B cell (primary cell): ENCODE measurements at regions not wholly inside any gene's neighbourhood (a gene's known extent, or its start where the extent isn't known, plus 50 kb on each side); places are given as distances from the start of the nearest gene placed in this dataset.

Source experiments
- ATAC-seq: fragments of 200-7000 bp; cut with Tn5 transposase; one replicate; pipeline ENCODE4 v1.10.0; 2021; ENCODE audit warnings: low read depth, mild to moderate bottlenecking, moderate number of reproducible peaks, moderate library complexity
- CTCF ChIA-PET: fragments of 350-600 bp; sonication (Branson Sonifier 250); formaldehyde crosslinking; loops from one replicate; lab custom pipeline; 2021; ENCODE audit warnings: antibody characterized with exemption, inconsistent platforms; lab: Charles Lee
- POLR2A ChIA-PET: fragments of 350-600 bp; sonication (Branson Sonifier 250); formaldehyde crosslinking; loops from one replicate; lab custom pipeline; 2021; ENCODE audit warnings: antibody characterized with exemption; lab: Charles Lee
- DNase-seq: peaks from one replicate; pipeline ENCODE4 v3.0.0; 2013
- H2AFZ ChIP-seq: 2 replicates; pipeline ENCODE4 v1.6.1; 2012; ENCODE audit warnings: mild to moderate bottlenecking, low read depth, low read length; ENCODE audit not compliant: insufficient read depth, poor library complexity, severe bottlenecking
- H3K27ac ChIP-seq, 2 donors: 1 replicate in 1 of 2; 2 replicates in 1 of 2; pipeline ENCODE4 v1.5.1; 2012 to 2013; ENCODE audit warnings: low read length in 2 of 2, mild to moderate bottlenecking in 2 of 2, moderate library complexity in 1 of 2
- H3K27me3 ChIP-seq, 4 experiments: fragments of 200-600 bp in 1 of 4; sonication (generic) in 1 of 4; replicated peaks in 1 of 4; 1 replicate in 2 of 4; 2 replicates in 2 of 4; pipeline versions ENCODE4 v1.6.1 to v1.7.0; 2013 to 2016; ENCODE audit warnings: low read length in 3 of 4, mild to moderate bottlenecking in 2 of 4, mixed read lengths in 1 of 4, moderate library complexity in 1 of 4; ENCODE audit not compliant: insufficient read depth in 4 of 4, control insufficient read depth in 3 of 4; ENCODE audit errors: control extremely low read depth in 1 of 4
- H3K36me3 ChIP-seq, 2 experiments: replicated peaks in 1 of 2; 1 replicate in 1 of 2; 2 replicates in 1 of 2; pipeline versions ENCODE4 v1.6.1 to v1.7.1; 2013; ENCODE audit warnings: low read length in 1 of 2; ENCODE audit not compliant: insufficient read depth in 2 of 2, control insufficient read depth in 1 of 2; ENCODE audit errors: control extremely low read depth in 1 of 2, extremely low read depth in 1 of 2
- H3K4me1 ChIP-seq, 2 donors: fragments of 200-600 bp in 1 of 2; sonication (generic) in 1 of 2; 1 replicate in 1 of 2; 2 replicates in 1 of 2; pipeline versions ENCODE4 v1.5.1 to v1.6.1; 2013 to 2017; ENCODE audit warnings: low read length in 2 of 2; ENCODE audit not compliant: control insufficient read depth in 2 of 2, insufficient read depth in 2 of 2
- H3K4me2 ChIP-seq: replicated peaks from 2 replicates; pipeline ENCODE3; 2012; ENCODE audit warnings: mild to moderate bottlenecking, low read depth, low read length; ENCODE audit not compliant: poor library complexity, severe bottlenecking
- H3K4me3 ChIP-seq, 5 experiments: fragments of 200-600 bp in 1 of 5; sonication (generic) in 1 of 5; 1 replicate in 3 of 5; 2 replicates in 2 of 5; pipeline versions ENCODE4 v1.5.1 to v1.7.0; 2011 to 2016; ENCODE audit warnings: low read length in 4 of 5, mild to moderate bottlenecking in 4 of 5, low read depth in 2 of 5, control low read depth in 1 of 5, moderate library complexity in 1 of 5; ENCODE audit not compliant: insufficient read depth in 1 of 5; ENCODE audit errors: control extremely low read depth in 1 of 5, extremely low read depth in 1 of 5
- H3K79me2 ChIP-seq: fragments of 200-600 bp; sonication (generic); one replicate; pipeline ENCODE4 v1.6.0; 2016; ENCODE audit warnings: low read length; ENCODE audit not compliant: control insufficient read depth, insufficient read depth
- H3K9ac ChIP-seq: fragments of 200-600 bp; sonication (generic); 2 replicates; pipeline ENCODE4 v1.6.1; 2017; ENCODE audit warnings: mild to moderate bottlenecking, low read length, moderate library complexity
- H3K9me3 ChIP-seq, 3 donors: one replicate each; pipeline versions ENCODE4 v1.6.1 to v1.7.1; 2013; ENCODE audit warnings: low read length in 2 of 3; ENCODE audit not compliant: control insufficient read depth in 2 of 3, insufficient read depth in 1 of 3; ENCODE audit errors: control extremely low read depth in 1 of 3
- H4K20me1 ChIP-seq: 2 replicates; pipeline ENCODE4 v1.6.0; 2012; ENCODE audit warnings: mild to moderate bottlenecking, low read length; ENCODE audit not compliant: insufficient read depth, control insufficient read depth, poor library complexity, severe bottlenecking
- H3K27ac Mint-ChIP-seq: one replicate; pipeline ENCODE4 v1.8.0; 2021; ENCODE audit warnings: mixed read lengths
- H3K27me3 Mint-ChIP-seq: one replicate; pipeline ENCODE4 v1.8.0; 2021; ENCODE audit warnings: mixed read lengths
- H3K4me1 Mint-ChIP-seq: one replicate; pipeline ENCODE4 v1.8.0; 2021; ENCODE audit warnings: mixed read lengths
- H3K4me3 Mint-ChIP-seq: one replicate; pipeline ENCODE4 v1.8.0; 2021; ENCODE audit warnings: mixed read lengths
- H3K9me3 Mint-ChIP-seq: one replicate; pipeline ENCODE4 v1.8.0; 2022; ENCODE audit warnings: mixed read lengths; ENCODE audit not compliant: insufficient read depth
- EZH2 ChIP-seq: IDR thresholded peaks from 2 replicates; pipeline ENCODE4 v1.6.1; 2012; ENCODE audit warnings: borderline replicate concordance, low read depth, mild to moderate bottlenecking, moderate library complexity, low read length; ENCODE audit not compliant: insufficient read depth, poor library complexity, severe bottlenecking
- WGBS: methylation state at CpG from one replicate; pipeline ENCODE4 v1.1.5; 2013; ENCODE audit warnings: missing lambda C conversion rate; ENCODE audit not compliant: insufficient coverage; 5-methylcytosine and 5-hydroxymethylcytosine counted together
- intact Hi-C: fragments of 100-400 bp; cut with micrococcal nuclease; formaldehyde crosslinking; loops from one replicate; pipeline ENCODE4 v1.10.0; 2022
- TF ChIP-seq, protein P1 (sequence below): fragments of 200-600 bp; IDR thresholded peaks from one replicate; pipeline ENCODE4 v1.8.0; 2022; ENCODE audit warnings: antibody characterized with exemption, mild to moderate bottlenecking

DNA sequence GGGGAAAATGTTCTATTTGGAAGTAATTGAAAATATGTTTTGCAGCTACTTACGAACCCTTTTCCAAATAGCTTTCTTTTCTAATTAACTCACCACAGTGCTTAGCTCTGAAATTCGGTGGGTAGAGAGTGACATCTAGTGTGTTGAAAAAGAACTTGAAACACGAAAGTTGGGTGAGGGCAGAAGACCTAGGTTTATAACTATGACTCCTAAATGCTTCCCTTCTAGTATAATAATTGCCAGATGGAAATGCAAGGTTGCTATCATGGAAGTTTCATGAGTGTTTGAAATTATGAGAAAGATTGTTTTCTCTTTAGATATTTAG, 77.3 kb upstream of the NOCT start:
- Mint-ChIP-seq H3K4me1 (no peaks in the 10 kb centered on the region), H3K27me3 (peaks cover 4% of the 10 kb centered on the region), H3K27ac (no peak overlapping the region), H3K9me3 (no peaks in the 10 kb centered on the region), H3K4me3 (no peak overlapping the region)
- no peak overlapping the region for H3K9ac ChIP-seq
- no peak for TF ChIP-seq EZH2
- TF ChIP-seq, protein P1, sequence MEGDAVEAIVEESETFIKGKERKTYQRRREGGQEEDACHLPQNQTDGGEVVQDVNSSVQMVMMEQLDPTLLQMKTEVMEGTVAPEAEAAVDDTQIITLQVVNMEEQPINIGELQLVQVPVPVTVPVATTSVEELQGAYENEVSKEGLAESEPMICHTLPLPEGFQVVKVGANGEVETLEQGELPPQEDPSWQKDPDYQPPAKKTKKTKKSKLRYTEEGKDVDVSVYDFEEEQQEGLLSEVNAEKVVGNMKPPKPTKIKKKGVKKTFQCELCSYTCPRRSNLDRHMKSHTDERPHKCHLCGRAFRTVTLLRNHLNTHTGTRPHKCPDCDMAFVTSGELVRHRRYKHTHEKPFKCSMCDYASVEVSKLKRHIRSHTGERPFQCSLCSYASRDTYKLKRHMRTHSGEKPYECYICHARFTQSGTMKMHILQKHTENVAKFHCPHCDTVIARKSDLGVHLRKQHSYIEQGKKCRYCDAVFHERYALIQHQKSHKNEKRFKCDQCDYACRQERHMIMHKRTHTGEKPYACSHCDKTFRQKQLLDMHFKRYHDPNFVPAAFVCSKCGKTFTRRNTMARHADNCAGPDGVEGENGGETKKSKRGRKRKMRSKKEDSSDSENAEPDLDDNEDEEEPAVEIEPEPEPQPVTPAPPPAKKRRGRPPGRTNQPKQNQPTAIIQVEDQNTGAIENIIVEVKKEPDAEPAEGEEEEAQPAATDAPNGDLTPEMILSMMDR, result peak; percentile 30
- no peaks in the 10 kb centered on the region for H3K27me3 ChIP-seq
- ChIA-PET CTCF (interaction anchor here (0.9 kb wide), 1 partner anchor 91 kb away, joined by 4 read pairs; no protein-coding TSS in a partner anchor), POLR2A (no interaction called here)
- no peaks in the 10 kb centered on the region for H4K20me1 ChIP-seq
- H2AFZ ChIP-seq, result peak overlapping the region; percentile 3
- no peak overlapping the region for H3K4me2 ChIP-seq
- ATAC-seq (no peak), DNase-seq (peak; percentile 29)
- no peaks in the 10 kb centered on the region for H3K9me3 ChIP-seq
- no CpG with 5 or more reads among the region's 3 CpGs for WGBS
- no peak overlapping the region for H3K4me3 ChIP-seq
- intact Hi-C loops, result no loop called here
- H3K36me3 ChIP-seq, result no peaks in the 10 kb centered on the region
- no peaks in the 10 kb centered on the region for H3K79me2 ChIP-seq
- H3K4me1 ChIP-seq, result no peaks in the 10 kb centered on the region
- H3K27ac ChIP-seq, result no peak overlapping the region

DNA sequence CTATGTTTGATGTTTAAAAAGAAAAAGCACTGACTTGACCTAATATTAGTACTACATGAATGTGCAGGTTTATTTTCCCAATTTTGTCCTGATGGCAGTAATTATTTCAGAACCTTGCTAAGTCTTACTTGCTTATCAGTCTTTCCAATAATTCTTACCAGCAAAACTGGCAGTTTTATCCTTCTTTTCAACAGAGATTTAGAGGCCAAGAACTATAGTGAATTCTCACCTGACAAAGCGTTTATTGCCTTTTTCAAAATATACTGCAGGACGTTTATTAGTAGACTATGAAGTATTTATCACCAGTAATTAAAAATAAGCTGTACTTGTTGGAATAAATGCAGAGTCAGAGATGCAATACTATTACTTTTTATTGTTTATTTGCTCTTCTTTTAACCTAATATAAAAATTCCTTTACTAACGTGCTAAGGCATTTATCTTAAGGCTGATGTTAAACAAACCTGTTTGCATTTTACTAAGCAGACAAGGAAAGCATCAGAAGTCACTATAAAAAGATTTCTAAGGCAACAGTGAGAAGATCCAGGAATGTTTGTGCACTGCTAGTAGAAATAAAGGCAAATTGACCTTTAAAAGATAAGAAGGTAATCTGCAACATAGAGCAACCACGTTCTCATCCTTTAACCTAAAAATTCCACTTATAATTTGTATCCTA, 80.3 kb upstream of the NOCT start:
- Histone ChIP-seq H3K27ac (no peak overlapping the region), H3K27me3 (no peaks in the 10 kb centered on the region), H3K4me3 (no peak overlapping the region), H3K79me2 (no peaks in the 10 kb centered on the region), H3K9ac (no peak overlapping the region), H2AFZ (no peak overlapping the region), H4K20me1 (no peaks in the 10 kb centered on the region), H3K36me3 (no peaks in the 10 kb centered on the region), H3K9me3 (no peaks in the 10 kb centered on the region), H3K4me2 (no peak overlapping the region), H3K4me1 (no peaks in the 10 kb centered on the region)
- Mint-ChIP-seq H3K4me3 (no peak overlapping the region), H3K27me3 (peaks cover 10% of the 10 kb centered on the region), H3K9me3 (no peaks in the 10 kb centered on the region), H3K4me1 (no peaks in the 10 kb centered on the region), H3K27ac (no peak overlapping the region)
- ChIA-PET CTCF (no interaction called here), POLR2A (no interaction called here)
- no CpG with 5 or more reads among the region's 4 CpGs for WGBS
- no peak for DNase-seq
- ATAC-seq, result no peak
- intact Hi-C loops, result no loop called here
- TF ChIP-seq EZH2, result no peak
- TF ChIP-seq, protein P1, result no peak
